NT2/D1 (cell line): ENCODE measurements at regions not wholly inside any gene's neighbourhood (a gene's known extent, or its start where the extent isn't known, plus 50 kb on each side); places are given as distances from the start of the nearest gene placed in this dataset.

Experiments used
- SUZ12 ChIP-seq: IDR thresholded peaks from 2 replicates; pipeline ENCODE4 v1.6.1; 2011; ENCODE audit not compliant: insufficient read length, insufficient read depth; ENCODE audit errors: extremely low read depth
- YY1 ChIP-seq: IDR thresholded peaks from 2 replicates; pipeline ENCODE4 v1.6.1; 2011; ENCODE audit not compliant: insufficient read length, insufficient read depth
- ZNF274 ChIP-seq: IDR thresholded peaks from 2 replicates; pipeline ENCODE4 v1.6.1; 2011; ENCODE audit warnings: mild to moderate bottlenecking, low read depth, low read length

GRCh38 chr4:84091266-84091665 is 407.8 kb downstream of the NKX6-1 start:
- TF ChIP-seq YY1 (no peak), ZNF274 (no peak), SUZ12 (no peak)
